WTC11 (cell line): ENCODE measurements at regions not wholly inside any gene's neighbourhood (a gene's known extent, or its start where the extent isn't known, plus 50 kb on each side); places are given as distances from the start of the nearest gene placed in this dataset.

Experiments
- CTCF ChIP-seq: fragments of 200-600 bp; IDR thresholded peaks from 2 replicates; pipeline ENCODE4 v1.8.0; 2022; ENCODE audit warnings: antibody characterized with exemption
- FOXP4 ChIP-seq: sonication (generic); formaldehyde crosslinking; IDR thresholded peaks from 2 replicates; pipeline ENCODE4 v1.8.0; 2022; ENCODE audit warnings: mild to moderate bottlenecking, missing genetic modification reagents
- GABPB1 ChIP-seq: sonication (generic); formaldehyde crosslinking; IDR thresholded peaks from 2 replicates; pipeline ENCODE4 v1.8.1; 2023; ENCODE audit warnings: mild to moderate bottlenecking, missing genetic modification reagents
- IRF1 ChIP-seq: sonication (generic); formaldehyde crosslinking; IDR thresholded peaks from 2 replicates; pipeline ENCODE4 v1.8.0; 2023; ENCODE audit warnings: missing genetic modification reagents
- JUN ChIP-seq: sonication (generic); formaldehyde crosslinking; IDR thresholded peaks from 2 replicates; pipeline ENCODE4 v1.8.0; 2023; ENCODE audit warnings: mild to moderate bottlenecking, missing genetic modification reagents

- TF ChIP-seq CTCF (no peak), IRF1 (CRISPR knock-in tag) (no peak), JUN (CRISPR knock-in tag) (no peak), GABPB1 (CRISPR knock-in tag) (no peak), FOXP4 (no peak)
Observed at GRCh38 chr6:6751266-6751596, 162.7 kb downstream of the LY86 start.
